GM18907 (cell line): ENCODE measurements at regions not wholly inside any gene's neighbourhood (a gene's known extent, or its start where the extent isn't known, plus 50 kb on each side); places are given as distances from the start of the nearest gene placed in this dataset.

Source experiments
- ATAC-seq: cut with Tn5 transposase; IDR thresholded peaks from one replicate; pipeline ENCODE4 v1.9.1; 2021; ENCODE audit warnings: mild to moderate bottlenecking, moderate library complexity; ENCODE audit not compliant: unreplicated experiment

DNA sequence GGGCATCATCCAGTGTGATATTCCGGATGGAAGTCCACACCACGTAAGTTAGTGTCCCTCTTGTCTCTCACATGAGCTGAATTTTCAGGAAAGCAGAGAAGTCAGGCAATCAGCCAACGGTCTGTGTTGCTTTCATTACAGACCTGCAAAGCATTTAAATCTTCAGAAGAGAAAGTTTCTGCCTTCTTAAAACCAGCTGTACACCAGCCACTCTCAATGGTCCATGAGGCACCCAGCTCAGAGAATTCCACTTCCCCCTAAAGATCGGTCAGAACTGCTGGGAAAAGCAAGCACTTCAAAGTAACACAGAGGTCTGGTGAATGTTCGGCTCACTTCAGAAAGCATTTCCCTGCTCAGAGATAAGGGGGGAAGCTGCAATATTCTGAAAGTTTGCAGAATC lies 903.7 kb downstream of the EPHA3 start:
- no peak for ATAC-seq

DNA sequence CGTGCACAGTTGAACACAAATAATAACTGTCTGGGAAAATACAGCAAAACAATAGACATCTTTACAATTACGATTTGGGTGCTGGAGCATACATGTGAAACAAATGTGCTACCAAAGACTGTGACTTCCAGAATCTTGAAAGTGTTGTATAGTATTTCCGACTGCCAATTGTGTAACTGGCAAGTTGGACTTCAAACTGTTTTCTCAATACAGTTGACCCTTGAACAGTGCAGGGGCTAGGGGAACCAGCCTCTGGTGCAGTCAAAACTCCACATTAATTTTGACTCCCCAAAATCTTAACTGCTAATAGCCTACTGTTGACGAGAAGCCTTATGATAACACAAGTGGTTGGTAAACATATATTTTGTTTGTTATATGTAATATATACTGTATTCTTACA lies 904.2 kb downstream of the EPHA3 start:
- ATAC-seq = no peak

DNA sequence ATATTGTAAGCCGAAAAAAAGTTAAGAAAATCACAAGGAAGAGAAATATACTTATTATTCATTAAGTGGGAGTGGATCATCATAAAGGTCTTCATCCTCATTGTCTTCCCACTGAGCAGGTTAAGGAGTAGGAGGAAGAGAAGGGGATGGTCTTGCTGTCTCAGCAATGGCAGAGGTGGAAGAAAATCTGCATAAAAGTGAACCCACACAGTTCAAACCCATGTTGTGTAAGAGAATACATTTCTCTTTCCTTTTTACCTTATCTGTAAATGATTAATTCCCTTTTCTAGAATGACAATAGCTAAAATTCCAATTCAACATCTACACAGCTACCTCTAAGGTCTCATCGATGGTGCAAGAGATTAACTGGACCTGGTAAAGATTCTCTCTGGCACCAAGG lies 904.6 kb downstream of the EPHA3 start:
- no peak for ATAC-seq

DNA sequence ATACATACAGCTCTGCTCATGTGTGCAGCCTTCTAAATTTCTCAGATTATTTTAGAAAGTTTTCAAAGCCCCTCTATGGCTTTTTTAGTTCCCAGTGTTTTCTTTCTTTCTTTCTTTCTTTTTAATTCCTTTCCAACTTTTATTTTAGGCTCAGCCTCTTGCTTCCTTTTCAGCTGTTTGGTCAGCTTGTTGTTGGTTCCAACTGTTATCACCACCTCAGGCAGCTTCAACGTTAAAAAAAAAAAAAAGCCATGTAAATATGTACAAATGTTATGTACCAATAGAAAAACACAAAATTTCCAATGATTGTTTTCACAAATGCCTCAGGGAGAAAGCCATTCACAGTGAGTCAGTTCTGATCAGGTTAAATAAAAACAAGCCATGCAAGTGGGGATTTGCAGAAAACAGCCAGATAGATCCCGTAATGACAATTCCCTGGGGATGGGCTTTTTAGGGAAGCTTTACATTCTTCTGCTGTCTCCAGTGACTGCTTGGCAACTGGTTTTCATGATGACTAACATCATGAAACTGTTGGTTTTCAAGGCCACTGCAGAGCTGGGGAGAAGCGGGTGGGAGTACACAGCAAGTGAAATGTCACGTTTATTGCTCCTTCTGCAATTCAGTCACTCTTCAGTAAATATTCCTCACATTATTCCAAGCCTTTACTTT lies 908.4 kb downstream of the EPHA3 start:
- ATAC-seq = no peak

DNA sequence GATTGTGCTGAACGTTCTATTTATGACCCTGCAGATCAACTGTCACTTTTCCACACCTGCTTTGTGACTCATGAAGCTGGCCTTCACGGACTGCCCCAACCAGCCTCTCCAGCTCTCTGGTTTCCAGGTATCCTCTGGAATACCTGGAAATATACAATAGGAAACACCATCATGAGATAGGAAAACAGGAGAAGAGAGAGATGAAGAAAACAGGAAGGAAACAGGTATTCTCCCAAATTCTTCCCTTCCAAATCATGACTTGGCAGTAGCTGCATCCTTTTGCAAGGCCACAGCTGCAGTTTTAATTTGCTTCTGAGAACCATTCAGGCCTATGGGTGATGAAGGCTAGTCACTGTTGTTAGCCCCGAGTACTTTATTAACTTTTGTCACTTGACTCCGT lies 909.1 kb downstream of the EPHA3 start:
- no peak for ATAC-seq

DNA sequence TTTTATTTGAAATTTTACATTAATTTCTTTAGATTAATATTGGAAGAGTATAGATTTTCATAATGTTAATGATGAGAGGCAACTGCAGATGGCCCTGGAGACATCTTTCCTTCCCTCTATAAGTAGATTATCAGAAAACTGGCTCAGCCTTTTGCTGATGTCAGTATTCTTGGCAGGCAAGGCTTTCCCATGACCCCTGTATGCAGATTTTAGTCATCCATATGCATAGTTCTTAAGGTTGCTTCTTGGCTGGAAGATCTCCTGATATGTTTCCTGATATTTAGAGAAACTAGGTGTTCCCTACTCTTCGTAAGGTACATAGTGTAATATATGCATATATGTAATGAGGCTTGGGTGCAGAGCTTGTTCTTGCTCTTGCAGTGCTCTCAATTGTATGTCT lies 911.4 kb downstream of the EPHA3 start:
- ATAC-seq = no peak

DNA sequence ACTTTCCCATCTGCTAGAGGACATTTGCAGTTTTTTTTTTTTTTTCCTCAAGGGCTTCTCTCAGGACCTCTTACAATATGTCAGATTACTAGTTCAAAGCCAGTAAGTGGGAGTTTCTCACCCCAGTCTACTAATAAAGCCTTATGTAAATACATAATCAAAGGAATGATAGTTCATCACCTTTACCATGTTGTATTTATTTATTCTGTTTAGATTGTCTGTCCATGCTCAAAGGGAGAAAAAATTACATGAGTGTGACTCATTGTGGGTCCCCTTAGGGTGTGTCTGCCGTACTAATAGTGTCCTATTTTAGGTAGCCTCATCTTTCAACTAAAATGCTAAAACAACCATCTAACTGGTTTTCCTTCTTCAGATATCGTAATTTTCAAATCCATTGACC lies 917.6 kb downstream of the EPHA3 start:
- no peak for ATAC-seq

DNA sequence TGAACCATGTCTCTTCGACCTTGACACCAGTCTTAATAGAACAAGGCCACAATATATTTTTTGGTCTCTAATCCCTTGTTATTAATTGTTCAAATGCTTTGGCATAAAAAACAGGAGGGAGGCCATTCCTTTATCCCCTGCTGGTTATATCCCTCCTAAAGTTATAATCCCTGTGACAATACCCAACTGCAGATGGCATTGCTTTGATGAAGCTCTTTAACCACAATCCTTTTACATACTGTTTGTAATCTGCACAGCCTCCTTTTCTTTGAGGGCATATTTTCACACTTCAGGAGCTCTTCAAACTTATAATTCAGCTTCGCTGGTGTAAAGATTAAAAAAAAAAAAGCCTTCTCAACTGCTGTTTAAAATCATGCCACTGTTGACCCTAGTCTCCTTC lies 919.0 kb downstream of the EPHA3 start:
- ATAC-seq = no peak

DNA sequence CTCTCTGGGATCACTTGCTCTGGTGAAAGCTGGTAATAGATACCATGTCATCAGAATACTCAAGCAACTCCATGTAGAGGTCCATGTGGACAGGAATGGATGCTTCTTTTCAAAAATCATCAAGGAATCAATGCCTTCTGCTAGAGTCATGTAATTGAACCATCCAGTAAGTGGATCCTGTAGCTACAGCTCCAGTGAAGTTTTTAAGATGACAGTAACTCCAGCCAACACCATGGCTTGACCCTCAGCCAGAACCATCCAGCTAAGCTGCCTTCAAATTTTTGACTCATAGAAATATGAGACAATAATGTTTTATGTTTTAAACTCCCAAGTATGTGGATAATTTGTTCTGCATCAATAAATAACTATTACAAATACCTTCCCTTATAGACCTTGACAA lies 923.7 kb downstream of the EPHA3 start:
- ATAC-seq = no peak

DNA sequence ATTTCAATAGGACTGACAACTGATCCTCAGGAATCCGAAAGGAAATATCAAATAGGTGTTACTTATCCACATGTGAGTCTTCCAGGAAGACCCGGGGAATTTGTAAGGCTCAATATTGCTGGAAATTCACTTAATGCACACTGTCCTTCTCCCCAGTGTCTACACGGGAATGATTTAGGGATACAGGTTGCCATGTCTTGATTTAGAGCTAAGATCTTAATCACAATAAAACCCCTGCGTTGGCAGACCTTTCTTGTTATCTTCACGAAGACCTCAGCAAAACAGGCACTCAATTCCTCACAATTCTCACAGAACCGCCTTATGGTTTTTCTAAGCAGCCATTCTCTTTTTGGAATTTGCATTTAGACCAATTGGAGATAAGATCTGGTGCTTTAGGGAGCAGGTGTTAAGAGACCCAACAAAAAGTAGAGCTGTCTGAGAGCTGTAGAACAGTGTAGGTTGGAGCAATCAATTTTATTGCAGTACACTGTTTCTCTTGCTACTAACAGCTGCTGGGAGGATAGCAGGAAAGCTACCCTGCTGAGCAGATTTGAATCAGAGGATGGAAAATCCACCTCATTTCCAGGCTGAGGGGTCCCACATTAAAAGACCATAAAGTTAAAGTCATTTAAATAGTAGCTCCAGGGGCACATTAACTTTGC lies 925.7 kb downstream of the EPHA3 start:
- ATAC-seq = no peak

DNA sequence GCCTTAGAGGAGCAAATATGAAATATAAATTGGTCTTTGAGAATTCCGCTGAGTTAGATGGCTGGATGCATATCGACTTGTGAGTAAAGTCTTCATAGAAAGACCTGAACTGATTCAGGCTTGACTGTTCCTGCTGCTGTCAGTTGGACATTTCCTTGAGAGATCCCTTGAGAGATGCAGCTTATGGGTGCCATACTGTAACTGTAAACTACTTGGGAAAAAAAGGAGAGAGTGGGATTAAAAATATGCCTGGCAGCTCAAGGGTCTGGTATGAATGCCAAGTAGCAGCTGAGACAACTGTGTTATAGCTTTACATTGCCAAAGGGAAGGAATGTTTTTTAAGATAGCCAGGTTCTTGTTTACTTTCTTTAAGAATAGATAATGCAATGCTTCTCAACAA lies 926.6 kb downstream of the EPHA3 start:
- no peak for ATAC-seq

DNA sequence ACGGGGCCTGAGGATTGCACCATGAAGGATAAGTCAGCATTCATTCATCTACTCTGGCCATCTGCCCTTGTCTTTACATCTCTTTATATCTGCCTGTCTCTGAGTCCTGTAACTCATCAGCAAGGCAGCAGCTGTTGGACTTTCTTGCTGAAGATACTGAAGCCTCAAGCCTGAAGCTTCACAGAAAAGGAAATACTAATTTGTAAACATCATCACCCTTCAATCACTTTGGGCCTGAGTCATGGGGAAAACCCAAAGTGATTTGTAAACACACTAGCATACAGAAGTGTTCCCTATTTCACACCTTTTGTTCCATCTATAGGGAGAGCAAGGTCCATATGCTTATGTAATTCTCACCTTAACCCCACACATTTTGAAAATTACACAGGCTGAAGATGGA lies 928.2 kb downstream of the EPHA3 start:
- no peak for ATAC-seq

DNA sequence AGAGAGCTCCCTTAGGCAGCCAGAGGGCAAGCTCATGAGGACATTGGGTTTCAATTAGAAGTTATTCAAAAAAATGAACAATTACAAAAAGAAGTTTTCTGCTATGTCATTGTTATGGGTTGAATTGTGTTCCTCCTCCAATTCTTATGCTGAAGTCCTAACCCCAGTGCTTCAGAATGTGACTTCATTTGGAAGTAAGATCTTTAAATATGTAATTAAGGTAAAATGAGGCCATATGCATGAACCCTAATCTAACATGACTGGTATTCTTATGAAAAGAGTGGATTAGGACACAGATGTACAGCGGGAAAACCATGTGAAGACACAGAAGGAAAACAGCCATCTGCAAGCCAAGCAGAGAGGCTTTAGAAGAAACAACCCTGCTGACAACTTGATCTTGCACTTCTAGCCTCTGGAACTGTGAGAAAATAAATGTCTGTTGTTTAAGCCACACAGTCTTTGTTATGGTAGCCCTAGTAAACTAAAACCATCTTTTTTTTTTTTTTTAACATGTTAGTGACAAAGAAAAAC lies 929.6 kb downstream of the EPHA3 start:
- no peak for ATAC-seq

DNA sequence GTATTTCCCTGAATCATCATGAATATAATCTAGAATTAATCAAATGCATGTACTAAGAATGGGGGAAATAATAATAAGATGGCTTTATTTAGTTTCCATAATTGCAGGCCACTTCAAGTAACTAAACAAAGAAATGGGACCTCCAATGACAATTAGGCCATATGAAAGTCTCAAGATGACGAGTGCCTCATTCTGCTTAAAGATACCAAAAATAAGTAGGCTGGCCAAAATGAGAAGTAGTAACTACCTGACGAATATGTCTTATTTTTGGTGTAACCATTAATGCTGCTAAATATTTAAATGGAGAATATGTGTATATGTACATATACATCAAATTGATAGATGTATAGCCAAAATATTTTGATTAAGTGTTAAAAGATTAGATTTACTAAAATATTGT lies 932.6 kb downstream of the EPHA3 start:
- ATAC-seq = no peak

DNA sequence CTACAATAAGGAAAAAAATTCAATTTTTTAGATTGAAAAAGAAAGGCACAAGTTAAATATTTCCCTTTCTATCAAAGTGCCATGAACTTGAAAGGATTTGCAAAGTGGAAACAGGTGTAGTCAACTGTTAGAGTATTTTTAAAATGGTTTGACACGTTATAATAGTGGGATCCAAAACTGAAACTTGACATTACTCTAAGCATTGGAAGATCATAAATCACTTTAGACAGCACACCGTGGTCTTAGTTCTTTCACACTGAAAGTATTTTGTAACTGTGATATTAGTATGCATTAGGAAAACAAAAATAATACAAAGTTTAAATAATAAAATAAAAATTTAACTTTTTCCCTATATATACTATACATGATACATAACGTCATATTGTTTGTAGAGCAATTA lies 933.1 kb downstream of the EPHA3 start:
- no peak for ATAC-seq

DNA sequence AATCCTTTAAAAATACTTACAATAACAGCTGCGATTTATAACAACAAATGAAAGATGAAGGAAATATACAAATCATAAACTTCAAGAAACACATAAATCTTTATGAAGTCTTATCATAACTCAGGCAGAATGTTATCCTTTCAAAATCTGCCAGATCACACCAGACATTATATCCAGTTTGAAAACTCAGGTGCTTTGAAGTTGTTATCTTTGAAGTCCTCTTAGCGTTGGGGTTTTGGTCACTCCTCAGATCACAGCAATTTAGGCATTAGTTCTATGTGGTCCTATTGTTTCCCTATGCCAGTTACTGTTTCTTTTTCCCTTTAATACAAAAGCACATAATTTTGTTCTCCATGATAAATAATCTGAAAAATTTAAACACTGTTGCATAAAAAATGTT lies 934.6 kb downstream of the EPHA3 start:
- ATAC-seq = no peak

DNA sequence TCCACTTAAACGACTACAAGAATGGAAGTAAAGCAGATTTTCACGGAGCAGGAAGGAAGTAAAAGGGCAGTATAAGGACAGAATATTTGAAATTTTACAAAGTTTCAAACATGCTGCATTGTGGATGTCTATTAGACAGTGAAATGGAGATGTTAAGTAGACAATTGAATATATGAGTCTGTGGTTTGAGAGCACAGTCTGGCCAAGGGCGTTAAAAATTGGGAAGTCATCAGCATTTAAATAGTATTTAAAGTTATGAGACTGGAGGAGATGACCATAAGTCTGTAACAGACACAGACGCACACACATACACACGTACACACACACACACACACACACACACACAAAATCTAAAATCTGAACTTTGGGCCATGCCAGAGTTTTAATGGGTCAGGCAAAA lies 935.9 kb downstream of the EPHA3 start:
- no peak for ATAC-seq

DNA sequence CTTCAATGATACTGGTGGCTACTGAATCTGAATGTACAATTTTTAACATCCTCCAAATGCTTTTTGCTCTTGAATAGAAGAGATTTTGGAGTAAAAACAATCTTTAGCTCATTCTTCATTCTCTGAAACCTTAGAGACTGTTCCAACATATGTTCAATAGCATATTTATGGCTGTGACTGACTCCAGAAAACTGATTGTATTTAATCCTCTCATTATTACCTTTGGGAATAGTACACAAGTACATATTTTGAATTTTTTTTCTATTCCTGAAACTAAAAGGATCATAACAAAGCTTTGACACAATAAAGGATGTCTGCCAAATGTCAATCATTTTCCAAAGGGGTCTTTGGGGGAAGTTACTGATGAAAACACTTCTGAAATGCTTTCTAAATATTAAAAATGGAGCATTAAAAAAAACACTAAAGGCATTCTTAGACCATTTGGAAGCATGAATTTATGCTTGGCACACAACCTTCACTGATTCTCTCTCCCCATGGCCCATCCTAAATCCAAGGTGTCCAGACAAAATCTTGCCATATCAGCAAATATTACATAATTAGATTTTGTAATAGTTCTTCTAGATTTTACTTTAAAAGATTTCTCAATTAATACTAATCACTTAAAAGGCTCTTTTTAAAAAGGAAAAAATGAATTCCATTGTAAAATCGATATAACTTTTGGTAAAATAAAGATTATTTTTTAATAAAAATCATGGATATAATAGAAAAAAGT lies 936.8 kb downstream of the EPHA3 start:
- ATAC-seq = no peak

DNA sequence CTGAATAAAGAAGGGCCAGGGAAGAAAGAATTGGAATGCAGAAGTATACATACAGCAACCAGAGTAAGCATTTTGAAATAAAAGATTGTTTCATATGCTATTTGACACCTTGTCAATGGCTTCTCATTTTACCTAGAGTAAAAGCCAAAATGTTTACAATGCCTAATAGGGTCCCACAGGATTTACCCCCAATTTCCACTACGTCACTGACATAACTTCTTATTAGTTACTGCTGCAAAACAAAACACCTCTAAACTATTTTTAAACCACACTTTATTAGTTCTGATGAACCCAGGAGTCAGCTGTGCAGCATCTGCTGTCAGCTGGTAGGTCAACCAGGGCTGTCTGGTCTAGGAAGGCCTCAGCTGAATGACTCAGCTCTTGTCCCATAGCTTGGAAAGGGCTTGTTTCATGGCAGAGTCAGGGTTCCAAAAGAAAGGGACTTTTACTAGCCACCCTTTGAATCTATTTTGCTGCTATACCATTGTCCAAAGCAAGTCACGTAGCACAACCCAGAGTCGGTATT lies 945.1 kb downstream of the EPHA3 start:
- no peak for ATAC-seq

DNA sequence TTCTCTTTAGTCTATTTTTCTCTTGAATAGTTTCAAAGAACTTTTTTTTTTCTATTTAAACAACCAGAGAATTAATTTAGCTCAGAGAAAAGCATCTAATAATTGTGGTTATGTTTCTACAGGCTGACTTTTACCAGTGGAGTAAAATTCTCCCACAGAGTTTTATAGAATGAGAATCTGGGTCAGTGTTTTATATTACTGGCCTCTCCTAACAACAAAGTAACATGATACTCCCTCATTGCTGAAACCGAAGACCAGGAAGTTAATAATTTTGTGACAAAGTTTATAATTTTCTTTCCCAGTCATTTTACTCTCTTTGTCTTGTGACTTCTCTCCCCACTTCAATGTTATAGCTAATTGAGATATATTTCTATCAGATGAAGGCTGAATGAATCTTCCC lies 946.9 kb downstream of the EPHA3 start:
- ATAC-seq = no peak

DNA sequence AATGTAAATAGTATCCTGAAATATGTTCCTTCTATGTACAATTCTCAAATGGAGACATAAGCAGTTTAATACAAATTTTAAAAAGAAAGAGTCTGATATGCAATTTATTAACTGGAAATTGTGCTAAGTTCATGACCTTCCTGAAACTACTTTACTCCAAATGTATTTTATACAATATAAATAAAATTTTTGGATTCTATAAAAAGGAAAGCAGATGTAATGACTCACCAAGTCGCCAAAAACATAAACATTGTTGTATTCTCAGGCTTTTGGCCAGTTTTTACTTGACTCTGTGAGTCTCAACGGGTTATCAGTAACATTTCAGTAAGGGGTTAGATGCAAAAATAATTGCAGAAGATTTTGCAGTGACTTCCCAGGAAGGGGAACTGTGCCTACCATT lies 948.2 kb downstream of the EPHA3 start:
- no peak for ATAC-seq
